RCC 7860 (cell line): ENCODE measurements at regions not wholly inside any gene's neighbourhood (a gene's known extent, or its start where the extent isn't known, plus 50 kb on each side); places are given as distances from the start of the nearest gene placed in this dataset.
"Not testable (repeated sequence)": the region's sequence is repeated elsewhere in the genome, so short reads cannot be mapped to it uniquely, and the experiment has no call there.

Source experiments
- DNase-seq: peaks from one replicate; pipeline ENCODE4 v3.0.0-alpha.2; 2015; ENCODE audit warnings: low spot score
- FAIRE-seq: peaks from 2 replicates; lab custom pipeline; 2012; peaks lifted over from hg19 to GRCh38; lab: Jason Lieb, UNC

DNA sequence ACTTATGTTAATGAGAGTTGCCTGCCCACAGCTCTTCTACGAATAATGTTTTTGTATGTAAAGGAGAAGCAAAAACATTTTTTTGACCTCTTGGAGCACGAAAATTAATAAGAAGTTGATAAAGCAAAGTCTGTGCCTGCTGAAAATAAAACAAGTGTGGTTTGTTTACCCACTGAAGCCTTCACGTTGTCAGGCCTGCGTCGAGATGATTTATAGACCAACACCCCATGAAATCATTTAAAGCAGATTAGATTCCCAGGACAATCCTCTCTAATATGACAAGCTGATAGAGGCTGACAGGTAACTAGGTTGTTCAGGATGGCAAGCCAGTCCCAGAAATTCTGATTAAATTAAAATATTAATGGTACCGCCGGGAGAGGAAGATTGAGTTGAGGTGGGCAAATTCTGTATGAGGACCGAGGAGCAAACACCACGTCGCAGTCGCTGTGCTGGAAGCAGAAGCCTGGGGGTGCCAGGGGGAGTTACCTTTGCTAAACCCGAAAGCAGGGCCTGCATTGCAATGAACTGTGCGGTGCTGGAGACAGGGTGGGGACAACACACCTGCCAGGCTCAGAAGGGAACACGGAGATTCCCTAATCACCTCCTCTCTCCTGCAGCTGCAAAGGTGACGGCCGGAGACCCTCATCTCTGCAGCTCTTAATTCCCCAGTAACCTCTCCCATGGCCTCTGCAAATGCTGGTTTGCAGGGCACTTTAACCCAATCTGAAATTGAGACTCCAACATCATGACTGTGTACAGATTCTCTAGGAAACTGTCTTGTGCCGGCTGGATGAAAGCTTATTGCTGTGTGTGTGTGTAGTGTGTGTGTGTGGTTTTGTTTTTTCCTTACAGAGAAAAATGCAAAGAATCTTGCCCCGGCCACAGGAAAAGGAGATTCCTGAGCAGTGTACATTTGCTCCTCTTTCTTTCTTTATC, 2805.9 kb downstream of the RPIA start:
- peak; percentile 2 for DNase-seq
- not testable (repeated sequence) for FAIRE-seq

DNA sequence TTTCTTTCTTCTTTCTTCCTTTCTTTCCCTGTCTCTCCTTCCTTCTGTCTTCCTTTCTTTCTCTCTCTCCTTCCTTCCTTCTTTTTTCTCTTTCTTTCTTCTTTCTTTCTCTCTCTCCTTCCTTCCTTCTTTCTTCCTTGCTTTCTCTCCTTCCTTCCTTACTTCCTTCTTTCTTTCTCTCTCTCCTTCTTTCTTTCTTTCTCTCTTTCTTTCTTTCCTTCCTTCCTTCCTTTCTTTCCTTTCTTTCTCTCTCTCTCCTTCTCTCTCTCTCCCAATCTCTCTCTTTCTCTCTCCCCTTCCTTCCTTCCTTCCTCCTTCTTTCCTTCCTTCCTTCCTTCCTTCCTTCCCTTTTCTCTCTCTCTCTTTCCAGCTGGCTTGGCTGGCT, 2806.6 kb downstream of the RPIA start:
- DNase-seq, FAIRE-seq: not testable (repeated sequence)

DNA sequence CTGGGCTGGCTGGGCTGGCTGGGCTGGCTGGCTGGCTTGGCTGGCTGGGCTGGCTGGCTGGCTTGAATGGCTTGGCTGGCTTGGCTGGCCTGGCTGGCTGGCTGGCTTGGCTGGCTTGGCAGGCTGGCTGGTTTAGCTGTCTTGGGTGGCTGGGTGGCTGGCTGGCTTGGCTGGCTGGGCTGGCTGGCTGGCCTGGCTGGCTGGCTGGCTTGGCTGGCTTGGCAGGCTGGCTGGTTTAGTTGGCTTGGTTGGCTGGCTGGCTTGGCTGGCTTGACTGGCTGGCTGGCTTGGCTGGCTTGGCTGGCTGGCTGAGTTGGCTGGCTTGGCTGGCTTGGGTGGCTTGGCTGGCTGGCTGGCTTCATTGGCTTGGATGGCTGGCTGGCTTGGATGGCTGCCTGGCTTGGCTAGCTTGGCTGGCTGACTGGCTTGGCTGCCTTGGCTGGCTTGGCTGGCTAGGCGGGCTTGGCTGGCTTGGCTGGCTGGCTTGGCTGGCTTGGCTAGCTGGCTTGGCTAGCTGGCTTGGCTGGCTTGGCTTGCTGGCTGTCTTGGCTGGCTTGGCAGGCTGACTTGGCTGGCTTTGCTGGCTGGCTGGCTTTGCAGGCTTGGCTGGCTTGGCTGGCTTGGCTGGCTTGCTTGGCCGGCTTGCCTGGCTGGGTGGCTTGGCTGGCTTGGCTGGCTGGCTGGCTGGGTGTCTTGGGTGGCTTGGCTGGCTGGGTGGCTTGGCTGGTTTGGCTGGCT, 2807.2 kb downstream of the RPIA start:
- not testable (repeated sequence) for DNase-seq, FAIRE-seq

DNA sequence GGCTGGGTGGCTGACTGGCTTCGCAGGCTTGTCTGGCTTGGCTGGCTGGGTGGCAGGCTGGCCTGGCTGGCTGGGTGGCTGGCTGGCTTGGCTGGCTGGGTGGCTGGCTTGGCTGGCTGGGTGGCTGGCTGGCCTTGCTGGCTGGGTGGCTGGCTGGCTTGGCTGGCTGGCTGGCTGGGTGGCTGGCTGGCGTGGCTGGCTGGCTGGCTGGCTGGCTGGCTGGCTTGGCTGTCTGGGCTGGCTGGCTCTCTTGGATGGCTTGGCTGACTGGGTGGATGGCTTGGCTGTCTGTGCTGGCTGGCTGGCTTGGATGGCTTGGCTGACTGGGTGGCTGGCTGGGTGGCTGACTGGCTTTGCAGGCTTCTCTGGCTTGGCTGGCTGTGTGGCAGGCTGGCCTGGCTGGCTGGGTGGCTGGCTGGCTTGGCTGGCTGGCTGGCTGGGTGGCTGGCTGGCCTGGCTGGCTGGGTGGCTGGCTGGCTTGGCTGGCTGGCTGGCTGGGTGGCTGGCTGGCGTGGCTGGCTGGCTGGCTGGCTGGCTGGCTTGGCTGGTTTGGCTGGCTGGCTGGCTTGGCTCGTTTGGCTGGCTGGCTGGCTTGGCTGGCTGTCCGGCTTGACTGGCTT, 2808.1 kb downstream of the RPIA start:
- FAIRE-seq, DNase-seq: not testable (repeated sequence)

DNA sequence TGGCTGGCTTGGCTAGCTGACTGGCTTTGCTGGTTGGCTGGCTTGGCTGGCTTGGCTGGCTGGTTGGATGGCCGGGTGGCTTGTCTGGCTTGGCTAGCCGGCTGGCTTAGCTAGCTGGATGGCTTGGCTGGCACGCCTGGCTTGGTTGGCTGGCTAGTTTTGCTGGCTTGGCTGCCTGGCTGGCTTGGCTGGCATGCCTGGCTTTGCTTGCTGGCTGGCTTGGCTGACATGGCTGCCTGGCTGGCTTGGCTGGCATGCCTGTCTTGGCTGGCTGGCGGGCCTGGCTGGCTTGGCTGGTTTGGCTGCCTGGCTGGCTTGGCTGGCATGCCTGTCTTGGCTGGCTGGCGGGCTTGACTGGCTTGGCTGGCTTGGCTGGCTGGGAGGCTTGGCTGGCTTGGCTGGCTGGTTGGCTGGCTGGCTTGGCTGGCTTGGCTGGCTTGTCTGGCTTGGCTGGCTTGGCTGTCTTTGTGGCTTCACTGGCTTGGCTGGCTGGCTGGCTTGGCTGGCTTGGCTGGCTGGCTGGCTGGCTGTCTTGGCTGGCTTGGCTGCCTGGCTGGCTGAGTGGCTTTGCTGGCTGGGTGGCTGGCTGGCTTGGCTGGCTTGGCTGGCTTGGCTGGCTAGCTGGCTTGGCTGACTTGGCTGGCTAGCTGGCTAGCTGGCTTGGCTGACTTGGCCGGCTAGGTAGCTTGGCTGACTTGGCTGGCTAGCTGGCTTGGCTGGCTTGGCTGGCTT, 2808.9 kb downstream of the RPIA start:
- FAIRE-seq, DNase-seq: not testable (repeated sequence)

DNA sequence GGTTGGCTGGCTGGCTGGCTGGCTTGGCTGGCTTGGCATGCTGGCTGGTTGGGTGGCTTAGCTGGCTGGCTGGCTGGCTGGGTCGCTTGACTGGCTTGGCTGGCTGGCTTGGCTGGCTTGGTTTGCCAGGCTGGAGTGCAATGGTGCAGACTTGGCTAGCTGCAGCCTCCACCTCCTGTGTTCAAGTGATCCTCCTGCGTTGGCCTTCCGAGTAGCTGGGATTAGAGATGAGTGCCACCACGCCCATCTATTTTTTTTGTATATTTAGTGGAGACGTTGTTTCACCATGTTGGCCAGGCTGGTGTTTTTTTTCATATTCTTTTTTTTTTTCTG, 2809.5 kb downstream of the RPIA start:
- DNase-seq, FAIRE-seq: not testable (repeated sequence)

DNA sequence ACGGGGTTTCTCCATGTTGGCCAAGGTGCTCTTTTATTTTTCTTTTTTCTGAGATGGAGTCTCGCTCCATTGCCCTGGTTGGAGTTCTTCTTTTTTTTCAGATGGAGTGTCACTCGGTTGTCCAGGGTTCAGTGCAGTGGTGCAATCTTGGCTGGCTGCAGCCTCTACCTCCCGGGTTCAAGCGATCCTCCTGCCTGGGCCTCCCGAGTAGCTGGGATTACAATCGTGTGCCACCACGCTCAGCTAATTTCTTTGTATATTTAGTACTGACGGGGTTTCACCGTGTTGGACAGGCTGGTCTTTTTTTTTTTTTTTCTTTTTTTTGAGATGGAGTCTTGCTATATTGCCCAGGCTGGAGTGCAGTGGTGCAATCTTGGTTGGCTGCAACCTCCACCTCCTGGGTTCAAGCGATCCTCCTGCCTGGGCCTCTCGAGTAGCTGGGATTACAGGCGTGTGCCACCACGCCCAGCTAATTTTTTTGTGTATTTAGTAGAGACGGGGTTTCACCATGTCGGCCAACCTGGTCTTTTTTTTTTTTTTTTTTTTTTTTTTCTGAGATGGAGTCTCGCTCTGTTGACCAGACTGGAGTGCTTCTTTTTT, 2810.1 kb downstream of the RPIA start:
- FAIRE-seq, DNase-seq: not testable (repeated sequence)

DNA sequence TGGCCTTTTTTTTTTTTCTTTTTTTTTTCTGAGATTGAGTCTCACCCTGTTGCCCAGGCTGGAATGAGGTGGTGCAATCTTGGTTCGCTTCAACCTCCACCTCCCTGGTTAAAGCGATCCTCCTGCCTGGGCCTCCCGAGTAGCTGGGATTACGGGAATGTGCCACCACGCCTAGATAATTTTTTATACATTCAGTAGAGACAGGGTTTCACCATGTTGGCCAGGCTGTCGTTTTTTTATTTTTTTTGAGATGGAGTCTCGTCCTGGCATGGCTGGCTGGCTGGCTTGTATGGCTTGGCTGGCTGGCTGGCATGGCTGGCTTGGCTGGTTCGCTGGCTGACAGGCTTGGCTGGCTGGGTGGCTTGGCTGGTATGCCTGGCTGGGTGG, 2812.1 kb downstream of the RPIA start:
- DNase-seq, FAIRE-seq: not testable (repeated sequence)

DNA sequence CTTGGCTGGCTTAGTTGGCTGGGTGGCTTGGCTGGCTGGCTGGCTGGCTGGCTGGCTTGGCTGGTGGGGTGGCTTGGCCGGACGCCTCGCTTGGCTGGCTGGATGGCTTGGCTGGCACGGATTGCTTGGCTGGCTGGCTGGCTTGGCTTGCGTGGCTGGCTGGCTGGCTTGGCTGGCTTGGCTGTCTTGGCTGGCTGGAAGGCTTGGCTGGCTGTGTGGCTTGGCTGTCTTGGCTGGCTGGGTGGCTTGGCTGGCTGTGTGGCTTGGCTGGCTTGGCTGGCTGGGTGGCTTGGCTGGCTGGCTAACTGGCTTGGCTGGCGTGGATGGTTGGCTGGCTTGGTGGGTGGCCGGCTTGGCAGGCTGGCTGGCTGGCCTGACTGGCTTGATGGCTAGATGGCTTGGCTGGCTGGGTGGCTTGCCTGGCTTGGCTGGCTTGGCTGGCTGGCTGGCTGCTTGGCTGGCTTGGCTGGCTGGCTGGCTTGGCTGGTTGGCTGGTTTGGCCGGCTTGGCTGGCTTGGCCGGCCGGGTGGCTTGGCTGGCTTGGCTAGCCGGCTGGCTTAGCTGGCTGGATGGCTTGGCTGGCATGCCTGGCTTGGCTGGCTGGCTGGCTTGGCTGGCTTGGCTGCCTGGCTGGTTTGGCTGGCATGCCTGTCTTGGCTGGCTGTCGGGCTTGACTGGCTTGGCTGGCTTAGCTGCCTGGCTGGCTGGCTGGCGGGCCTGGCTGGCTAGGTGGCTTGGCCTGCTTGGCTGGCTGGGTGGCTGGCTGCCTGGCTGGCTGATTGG, 2812.7 kb downstream of the RPIA start:
- not testable (repeated sequence) for FAIRE-seq, DNase-seq

DNA sequence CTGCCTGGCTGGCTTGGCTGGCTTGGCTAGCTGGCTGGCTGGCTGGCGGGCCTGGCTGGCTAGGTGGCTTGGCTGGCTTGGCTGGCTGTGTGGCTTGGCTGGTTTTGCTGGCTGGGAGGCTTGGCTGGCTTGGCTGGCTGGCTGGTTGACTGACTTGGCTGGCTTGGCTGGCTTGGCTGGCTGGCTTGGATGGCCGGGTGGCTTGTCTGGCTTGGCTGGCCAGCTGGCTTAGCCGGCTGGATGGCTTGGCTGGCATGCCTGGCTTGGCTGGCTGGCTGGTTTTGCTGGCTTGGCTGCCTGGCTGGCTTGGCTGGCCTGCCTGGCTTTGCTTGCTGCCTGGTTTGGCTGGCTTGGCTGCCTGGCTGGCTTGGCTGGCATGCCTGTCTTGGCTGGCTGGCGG, 2817.3 kb downstream of the RPIA start:
- not testable (repeated sequence) for FAIRE-seq

DNA sequence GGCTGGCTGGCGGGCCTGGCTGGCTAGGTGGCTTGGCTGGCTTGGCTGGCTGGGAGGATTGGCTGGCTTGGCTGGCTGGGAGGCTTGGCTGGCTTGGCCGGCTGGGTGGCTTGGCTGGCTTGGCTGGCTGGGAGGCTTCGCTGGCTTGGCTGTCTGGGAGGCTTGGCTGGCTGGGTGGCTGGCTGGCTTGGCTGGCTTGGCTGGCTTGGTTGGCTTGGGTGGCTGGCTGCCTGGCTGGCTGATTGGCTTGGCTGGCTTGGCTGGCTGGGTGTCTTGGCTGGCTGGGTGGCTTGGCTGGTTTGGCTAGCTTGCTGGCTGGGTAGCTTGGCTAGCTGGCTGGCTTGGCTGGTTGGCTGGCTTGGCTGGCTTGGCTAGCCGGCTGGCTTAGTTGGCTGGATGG, 2817.8 kb downstream of the RPIA start:
- not testable (repeated sequence) for DNase-seq, FAIRE-seq

More for the DNA sequence above, 2817.3 kb downstream of the RPIA start:
- DNase-seq: not testable (repeated sequence)

DNA sequence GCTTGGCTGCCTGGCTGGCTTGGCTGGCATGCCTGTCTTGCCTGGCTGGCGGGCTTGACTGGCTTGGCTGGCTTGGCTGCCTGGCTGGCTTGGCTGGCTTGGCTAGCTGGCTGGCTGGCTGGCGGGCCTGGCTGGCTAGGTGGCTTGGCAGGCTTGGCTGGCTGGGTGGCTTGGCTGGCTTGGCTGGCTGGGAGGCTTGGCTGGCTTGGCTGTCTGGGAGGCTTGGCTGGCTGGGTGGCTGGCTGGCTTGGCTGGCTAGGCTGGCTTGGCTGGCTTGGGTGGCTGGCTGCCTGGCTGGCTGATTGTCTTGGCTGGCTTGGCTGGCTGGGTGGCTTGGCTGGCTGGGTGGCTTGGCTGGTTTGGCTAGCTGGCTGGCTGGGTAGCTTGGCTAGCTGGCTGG, 2819.7 kb downstream of the RPIA start:
- not testable (repeated sequence) for FAIRE-seq, DNase-seq

DNA sequence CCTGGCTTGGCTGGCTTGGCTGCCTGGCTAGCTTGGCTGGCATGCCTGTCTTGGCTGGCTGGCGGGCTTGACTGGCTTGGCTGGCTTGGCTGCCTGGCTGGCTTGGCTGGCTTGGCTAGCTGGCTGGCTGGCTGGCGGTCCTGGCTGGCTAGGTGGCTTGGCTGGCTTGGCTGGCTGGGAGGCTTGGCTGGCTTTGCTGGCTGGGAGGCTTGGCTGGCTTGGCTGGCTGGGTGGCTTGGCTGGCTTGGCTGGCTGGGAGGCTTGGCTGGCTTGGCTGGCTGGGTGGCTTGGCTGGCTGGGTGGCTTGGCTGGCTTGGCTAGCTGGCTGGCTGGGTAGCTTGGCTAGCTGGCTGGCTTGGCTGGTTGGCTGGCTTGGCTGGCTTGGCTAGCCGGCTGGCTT, 2824.5 kb downstream of the RPIA start:
- FAIRE-seq, DNase-seq: not testable (repeated sequence)

DNA sequence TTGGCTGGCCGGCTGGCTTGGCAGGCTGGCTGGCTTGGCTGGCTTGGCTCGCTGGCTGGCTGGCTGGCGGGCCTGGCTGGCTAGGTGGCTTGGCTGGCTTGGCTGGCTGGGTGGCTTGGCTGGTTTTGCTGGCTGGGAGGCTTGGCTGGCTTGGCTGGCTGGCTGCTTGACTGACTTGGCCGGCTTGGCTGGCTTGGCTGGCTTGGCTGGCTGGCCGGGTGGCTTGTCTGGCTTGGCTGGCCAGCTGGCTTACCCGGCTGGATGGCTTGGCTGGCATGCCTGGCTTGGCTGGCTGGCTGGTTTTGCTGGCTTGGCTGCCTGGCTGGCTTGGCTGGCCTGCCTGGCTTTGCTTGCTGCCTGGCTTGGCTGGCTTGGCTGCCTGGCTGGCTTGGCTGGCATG, 2825.2 kb downstream of the RPIA start:
- FAIRE-seq, DNase-seq: not testable (repeated sequence)

DNA sequence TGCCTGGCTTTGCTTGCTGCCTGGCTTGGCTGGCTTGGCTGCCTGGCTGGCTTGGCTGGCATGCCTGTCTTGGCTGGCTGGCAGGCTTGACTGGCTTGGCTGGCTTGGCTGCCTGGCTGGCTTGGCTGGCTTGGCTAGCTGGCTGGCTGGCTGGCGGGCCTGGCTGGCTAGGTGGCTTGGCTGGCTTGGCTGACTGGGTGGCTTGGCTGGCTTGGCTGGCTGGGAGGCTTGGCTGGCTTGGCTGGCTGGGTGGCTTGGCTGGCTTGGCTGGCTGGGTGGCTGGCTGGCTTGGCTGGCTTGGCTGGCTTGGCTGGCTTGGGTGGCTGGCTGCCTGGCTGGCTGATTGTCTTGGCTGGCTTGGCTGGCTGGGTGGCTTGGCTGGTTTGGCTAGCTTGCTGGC, 2826.4 kb downstream of the RPIA start:
- DNase-seq, FAIRE-seq: not testable (repeated sequence)

DNA sequence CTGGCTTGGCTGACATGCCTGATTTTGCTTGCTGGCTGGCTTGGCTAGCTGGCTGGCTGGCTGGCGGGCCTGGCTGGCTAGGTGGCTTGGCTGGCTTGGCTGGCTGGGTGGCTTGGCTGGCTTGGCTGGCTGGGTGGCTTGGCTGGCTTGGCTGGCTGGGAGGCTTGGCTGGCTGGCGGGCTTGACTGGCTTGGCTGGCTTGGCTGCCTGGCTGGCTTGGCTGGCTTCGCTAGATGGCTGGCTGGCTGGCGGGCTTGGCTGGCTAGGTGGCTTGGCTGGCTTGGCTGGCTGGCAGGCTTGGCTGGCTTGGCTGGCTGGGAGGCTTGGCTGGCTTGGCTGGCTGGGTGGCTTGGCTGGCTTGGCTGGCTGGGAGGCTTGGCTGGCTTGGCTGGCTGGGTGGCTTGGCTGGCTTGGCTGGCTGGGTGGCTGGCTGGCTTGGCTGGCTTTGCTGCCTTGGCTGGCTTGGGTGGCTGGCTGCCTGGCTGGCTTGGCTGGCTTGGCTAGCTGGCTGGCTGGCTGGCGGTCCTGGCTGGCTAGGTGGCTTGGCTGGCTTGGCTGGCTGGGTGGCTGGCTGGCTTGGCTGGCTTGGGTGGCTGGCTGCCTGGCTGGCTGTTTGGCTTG, 2827.0 kb downstream of the RPIA start:
- FAIRE-seq, DNase-seq: not testable (repeated sequence)

DNA sequence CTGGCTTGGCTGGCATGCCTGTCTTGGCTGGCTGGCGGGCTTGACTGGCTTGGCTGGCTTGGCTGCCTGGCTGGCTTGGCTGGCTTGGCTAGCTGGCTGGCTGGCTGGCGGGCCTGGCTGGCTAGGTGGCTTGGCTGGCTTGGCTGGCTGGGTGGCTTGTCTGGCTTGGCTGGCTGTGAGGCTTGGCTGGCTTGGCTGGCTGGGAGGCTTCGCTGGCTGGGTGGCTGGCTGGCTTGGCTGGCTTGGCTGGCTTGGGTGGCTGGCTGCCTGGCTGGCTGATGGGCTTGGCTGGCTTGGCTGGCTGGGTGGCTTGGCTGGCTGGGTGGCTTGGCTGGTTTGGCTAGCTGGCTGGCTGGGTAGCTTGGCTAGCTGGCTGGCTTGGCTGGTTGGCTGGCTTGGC, 2827.9 kb downstream of the RPIA start:
- not testable (repeated sequence) for DNase-seq, FAIRE-seq

DNA sequence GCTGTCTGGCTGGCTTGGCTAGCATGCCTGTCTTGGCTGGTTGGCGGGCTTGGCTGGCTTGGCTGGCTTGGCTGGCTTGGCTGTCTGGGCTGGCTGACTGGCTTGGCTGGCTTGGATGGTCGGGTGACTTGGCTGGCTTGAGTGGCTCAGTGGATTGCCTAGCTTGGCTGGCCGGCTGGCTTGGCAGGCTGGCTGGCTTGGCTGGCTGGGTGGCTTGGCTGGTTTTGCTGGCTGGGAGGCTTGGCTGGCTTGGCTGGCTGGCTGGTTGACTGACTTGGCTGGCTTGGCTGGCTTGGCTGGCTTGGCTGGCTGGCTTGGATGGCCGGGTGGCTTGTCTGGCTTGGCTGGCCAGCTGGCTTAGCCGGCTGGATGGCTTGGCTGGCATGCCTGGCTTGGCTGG, 2828.4 kb downstream of the RPIA start:
- not testable (repeated sequence) for DNase-seq, FAIRE-seq

DNA sequence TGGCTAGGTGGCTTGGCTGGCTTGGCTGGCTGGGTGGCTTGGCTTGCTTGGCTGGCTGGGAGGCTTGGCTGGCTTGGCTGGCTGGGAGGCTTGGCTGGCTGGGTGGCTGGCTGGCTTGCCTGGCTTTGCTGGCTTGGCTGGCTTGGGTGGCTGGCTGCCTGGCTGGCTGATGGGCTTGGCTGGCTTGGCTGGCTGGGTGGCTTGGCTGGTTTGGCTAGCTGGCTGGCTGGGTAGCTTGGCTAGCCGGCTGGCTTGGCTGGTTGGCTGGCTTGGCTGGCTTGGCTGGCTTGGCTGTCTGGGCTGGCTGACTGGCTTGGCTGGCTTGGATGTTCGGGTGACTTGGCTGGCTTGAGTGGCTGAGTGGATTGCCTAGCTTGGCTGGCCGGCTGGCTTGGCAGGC, 2829.1 kb downstream of the RPIA start:
- DNase-seq, FAIRE-seq: not testable (repeated sequence)
